Activated T-cell treated with anti-CD3 and anti-CD28 coated beads, Interleukin-2, amount 50 U/mL, for 72 hours (primary cell): ENCODE measurements at regions not wholly inside any gene's neighbourhood (a gene's known extent, or its start where the extent isn't known, plus 50 kb on each side); places are given as distances from the start of the nearest gene placed in this dataset.

Experiments used
- ATAC-seq, 2 donors: fragments of 150-1000 bp; cut with Tn5 transposase; replicated peaks in 1 of 2; 2 replicates each; pipeline ENCODE4 v1.10.0; 2021; ENCODE audit warnings: moderate library complexity in 2 of 2, mild to moderate bottlenecking in 1 of 2
- DNase-seq, 2 donors: peaks; one replicate each; pipeline ENCODE4 v3.0.0; 2021 to 2022; ENCODE audit warnings: mixed read lengths in 1 of 2
- H3K27ac Mint-ChIP-seq: one replicate; pipeline ENCODE4 v1.8.0; 2022; ENCODE audit warnings: mild to moderate bottlenecking, moderate library complexity, mixed read lengths
- H3K27me3 Mint-ChIP-seq: one replicate; pipeline ENCODE4 v1.8.0; 2022; ENCODE audit warnings: low read depth, mixed read lengths
- H3K36me3 Mint-ChIP-seq, 2 donors: one replicate each; pipeline ENCODE4 v1.8.0; 2022; ENCODE audit warnings: mixed read lengths in 2 of 2, mild to moderate bottlenecking in 1 of 2; ENCODE audit not compliant: insufficient read depth in 2 of 2
- H3K4me1 Mint-ChIP-seq: one replicate; pipeline ENCODE4 v1.8.0; 2022; ENCODE audit warnings: low read depth, mixed read lengths
- H3K4me3 Mint-ChIP-seq, 2 donors: one replicate each; pipeline ENCODE4 v1.8.0; 2022; ENCODE audit warnings: mild to moderate bottlenecking in 2 of 2, mixed read lengths in 2 of 2, moderate library complexity in 2 of 2
- H3K9me3 Mint-ChIP-seq, 2 donors: one replicate each; pipeline ENCODE4 v1.8.0; 2022; ENCODE audit warnings: mixed read lengths in 2 of 2

GRCh38 chr4:157803421-157803820 is 369.4 kb downstream of the GASK1B start:
- Mint-ChIP-seq H3K4me1 (no peaks in the 10 kb centered on the region), H3K36me3 (no peaks in the 10 kb centered on the region), H3K27me3 (no peaks in the 10 kb centered on the region), H3K4me3 (no peak overlapping the region), H3K9me3 (peaks cover 0 to 3% of the 10 kb centered on the region in 2 donors), H3K27ac (no peak overlapping the region)
- no peak for DNase-seq
- no peak for ATAC-seq

- no peak for DNase-seq
- H3K4me1 Mint-ChIP-seq: no peaks in the 10 kb centered on the region
- ATAC-seq: no peak
These were observed 377.3 kb downstream of the GASK1B start for GRCh38 chr4:157795495-157795894.

GRCh38 chr4:157792716-157793115 is 380.1 kb downstream of the GASK1B start:
- Mint-ChIP-seq H3K4me1 (no peaks in the 10 kb centered on the region), H3K27ac (no peak overlapping the region), H3K36me3 (no peaks in the 10 kb centered on the region), H3K9me3 (peaks cover 0 to 4% of the 10 kb centered on the region in 2 donors), H3K27me3 (no peaks in the 10 kb centered on the region), H3K4me3 (no peak overlapping the region)
- DNase-seq (no peak), ATAC-seq (no peak)

More at GRCh38 chr4:157795495-157795894, 377.3 kb downstream of the GASK1B start:
- Mint-ChIP-seq H3K36me3 (no peaks in the 10 kb centered on the region), H3K27me3 (no peaks in the 10 kb centered on the region), H3K4me3 (no peak overlapping the region), H3K9me3 (peaks cover 0 to 4% of the 10 kb centered on the region in 2 donors), H3K27ac (no peak overlapping the region)

- no peaks in the 10 kb centered on the region for H3K27me3 Mint-ChIP-seq
- H3K4me3 Mint-ChIP-seq: no peak overlapping the region
- ATAC-seq: no peak
- no peaks in the 10 kb centered on the region for H3K4me1 Mint-ChIP-seq
- no peak for DNase-seq
- H3K27ac Mint-ChIP-seq: no peak overlapping the region
- H3K36me3 Mint-ChIP-seq: no peaks in the 10 kb centered on the region
- peaks cover 1 to 7% of the 10 kb centered on the region in 2 donors for H3K9me3 Mint-ChIP-seq
These were observed 381.6 kb downstream of the GASK1B start for GRCh38 chr4:157791236-157791635.

- H3K4me1 Mint-ChIP-seq: no peaks in the 10 kb centered on the region
- H3K9me3 Mint-ChIP-seq: peaks cover 1 to 5% of the 10 kb centered on the region in 2 donors
- H3K36me3 Mint-ChIP-seq: no peaks in the 10 kb centered on the region
- H3K27me3 Mint-ChIP-seq: no peaks in the 10 kb centered on the region
- no peak for ATAC-seq
- no peak overlapping the region for H3K27ac Mint-ChIP-seq
- no peak for DNase-seq
- no peak overlapping the region for H3K4me3 Mint-ChIP-seq
These were observed 385.2 kb downstream of the GASK1B start for GRCh38 chr4:157787618-157788017.

- DNase-seq (no peak), ATAC-seq (no peak)
- H3K27me3 Mint-ChIP-seq: no peaks in the 10 kb centered on the region
- no peak overlapping the region for H3K27ac Mint-ChIP-seq
- peaks cover 0 to 1% of the 10 kb centered on the region in 2 donors for H3K9me3 Mint-ChIP-seq
- H3K36me3 Mint-ChIP-seq: no peaks in the 10 kb centered on the region
- H3K4me1 Mint-ChIP-seq: no peaks in the 10 kb centered on the region
- H3K4me3 Mint-ChIP-seq: no peak overlapping the region
These were observed 391.5 kb downstream of the GASK1B start for GRCh38 chr4:157781361-157781760.

GRCh38 chr4:157779081-157779480 is 393.7 kb downstream of the GASK1B start:
- Mint-ChIP-seq H3K4me3 (no peak overlapping the region), H3K36me3 (no peaks in the 10 kb centered on the region), H3K27me3 (no peaks in the 10 kb centered on the region), H3K4me1 (no peaks in the 10 kb centered on the region), H3K27ac (no peak overlapping the region), H3K9me3 (no peaks in the 10 kb centered on the region)
- no peak for DNase-seq
- ATAC-seq: no peak

GRCh38 chr4:157776930-157777528 is 395.8 kb downstream of the GASK1B start:
- H3K4me1 Mint-ChIP-seq: no peaks in the 10 kb centered on the region
- H3K9me3 Mint-ChIP-seq: peaks cover 0 to 2% of the 10 kb centered on the region in 2 donors
- ATAC-seq (no peak), DNase-seq (no peak)
- no peak overlapping the region for H3K4me3 Mint-ChIP-seq
- H3K27ac Mint-ChIP-seq: no peak overlapping the region
- H3K27me3 Mint-ChIP-seq: no peaks in the 10 kb centered on the region
- no peaks in the 10 kb centered on the region for H3K36me3 Mint-ChIP-seq

- H3K36me3 Mint-ChIP-seq: no peaks in the 10 kb centered on the region
- H3K27me3 Mint-ChIP-seq: no peaks in the 10 kb centered on the region
- H3K9me3 Mint-ChIP-seq: peaks cover 0 to 2% of the 10 kb centered on the region in 2 donors
- no peak overlapping the region for H3K4me3 Mint-ChIP-seq
- no peaks in the 10 kb centered on the region for H3K4me1 Mint-ChIP-seq
- ATAC-seq (no peak), DNase-seq (no peak)
- no peak overlapping the region for H3K27ac Mint-ChIP-seq
These were observed 396.9 kb downstream of the GASK1B start for GRCh38 chr4:157775971-157776370.

GRCh38 chr4:157772907-157773306 is 399.9 kb downstream of the GASK1B start:
- H3K9me3 Mint-ChIP-seq: peaks cover 0 to 2% of the 10 kb centered on the region in 2 donors
- H3K4me1 Mint-ChIP-seq: no peaks in the 10 kb centered on the region
- no peaks in the 10 kb centered on the region for H3K27me3 Mint-ChIP-seq
- H3K36me3 Mint-ChIP-seq: no peaks in the 10 kb centered on the region
- DNase-seq (no peak), ATAC-seq (no peak)
- H3K4me3 Mint-ChIP-seq: no peak overlapping the region
- H3K27ac Mint-ChIP-seq: no peak overlapping the region

GRCh38 chr4:157768419-157768818 is 404.4 kb downstream of the GASK1B start:
- H3K4me1 Mint-ChIP-seq: no peaks in the 10 kb centered on the region
- H3K27me3 Mint-ChIP-seq: no peaks in the 10 kb centered on the region
- no peak for ATAC-seq
- H3K4me3 Mint-ChIP-seq: no peak overlapping the region
- no peak for DNase-seq
- H3K36me3 Mint-ChIP-seq: no peaks in the 10 kb centered on the region
- no peak overlapping the region for H3K27ac Mint-ChIP-seq
- H3K9me3 Mint-ChIP-seq: peaks cover 0 to 5% of the 10 kb centered on the region in 2 donors

- no peaks in the 10 kb centered on the region for H3K4me1 Mint-ChIP-seq
- peaks cover 8 to 10% of the 10 kb centered on the region in 2 donors for H3K9me3 Mint-ChIP-seq
- no peak overlapping the region for H3K27ac Mint-ChIP-seq
- no peaks in the 10 kb centered on the region for H3K36me3 Mint-ChIP-seq
- no peaks in the 10 kb centered on the region for H3K27me3 Mint-ChIP-seq
- ATAC-seq (no peak), DNase-seq (no peak)
- no peak overlapping the region for H3K4me3 Mint-ChIP-seq
These were observed 409.3 kb downstream of the GASK1B start for GRCh38 chr4:157763490-157763889.

GRCh38 chr4:157754410-157754809 is 418.4 kb downstream of the GASK1B start:
- Mint-ChIP-seq H3K36me3 (no peaks in the 10 kb centered on the region), H3K27me3 (no peaks in the 10 kb centered on the region), H3K4me1 (no peaks in the 10 kb centered on the region), H3K9me3 (peaks cover 6 to 14% of the 10 kb centered on the region in 2 donors), H3K27ac (no peak overlapping the region), H3K4me3 (no peak overlapping the region)
- no peak for DNase-seq
- ATAC-seq: no peak

- no peak overlapping the region for H3K27ac Mint-ChIP-seq
- H3K4me1 Mint-ChIP-seq: no peaks in the 10 kb centered on the region
- DNase-seq (no peak), ATAC-seq (no peak)
- no peaks in the 10 kb centered on the region for H3K36me3 Mint-ChIP-seq
- H3K9me3 Mint-ChIP-seq: peaks cover under 1 to 5% of the 10 kb centered on the region in 2 donors
- no peaks in the 10 kb centered on the region for H3K27me3 Mint-ChIP-seq
- H3K4me3 Mint-ChIP-seq: no peak overlapping the region
These were observed 421.2 kb downstream of the GASK1B start for GRCh38 chr4:157751631-157752030.
